Ishikawa (cell line): ENCODE measurements at regions not wholly inside any gene's neighbourhood (a gene's known extent, or its start where the extent isn't known, plus 50 kb on each side); places are given as distances from the start of the nearest gene placed in this dataset.

Experiments
- CEBPB ChIP-seq: IDR thresholded peaks from 2 replicates; pipeline ENCODE4 v1.6.1; 2012
- CREB1 ChIP-seq: IDR thresholded peaks from 2 replicates; pipeline ENCODE4 v1.6.1; 2012; ENCODE audit warnings: low read depth
- EGR1 ChIP-seq: IDR thresholded peaks from 2 replicates; pipeline ENCODE4 v1.6.1; 2012
- EP300 ChIP-seq: IDR thresholded peaks from 2 replicates; pipeline ENCODE4 v1.6.1; 2012; ENCODE audit warnings: borderline replicate concordance
- FOXM1 ChIP-seq: IDR thresholded peaks from 2 replicates; pipeline ENCODE4 v1.6.1; 2012; ENCODE audit warnings: low read depth, borderline replicate concordance
- NFIC ChIP-seq: IDR thresholded peaks from 2 replicates; pipeline ENCODE4 v1.6.1; 2012
- RAD21 ChIP-seq: IDR thresholded peaks from 2 replicates; pipeline ENCODE4 v1.6.1; 2012; ENCODE audit warnings: low read depth
- REST ChIP-seq: IDR thresholded peaks from 2 replicates; pipeline ENCODE4 v1.6.1; 2012; ENCODE audit warnings: low read depth, mild to moderate bottlenecking
- TAF1 ChIP-seq: IDR thresholded peaks from 2 replicates; pipeline ENCODE4 v1.6.1; 2012; ENCODE audit warnings: low read depth, mild to moderate bottlenecking
- TCF12 ChIP-seq: IDR thresholded peaks from 2 replicates; pipeline ENCODE4 v1.6.1; 2012; ENCODE audit warnings: low read depth
- TEAD4 ChIP-seq: IDR thresholded peaks from 2 replicates; pipeline ENCODE4 v1.6.1; 2012
- YY1 ChIP-seq: IDR thresholded peaks from 2 replicates; pipeline ENCODE4 v1.6.1; 2012; ENCODE audit warnings: low read depth
- ZBTB7A ChIP-seq: IDR thresholded peaks from 2 replicates; pipeline ENCODE4 v1.6.1; 2012; ENCODE audit warnings: low read depth
- TF ChIP-seq, protein P1 (sequence below): IDR thresholded peaks from 2 replicates; pipeline ENCODE4 v1.6.1; 2012
- TF ChIP-seq, protein P2 (sequence below): IDR thresholded peaks from 2 replicates; pipeline ENCODE4 v1.6.1; 2012

DNA sequence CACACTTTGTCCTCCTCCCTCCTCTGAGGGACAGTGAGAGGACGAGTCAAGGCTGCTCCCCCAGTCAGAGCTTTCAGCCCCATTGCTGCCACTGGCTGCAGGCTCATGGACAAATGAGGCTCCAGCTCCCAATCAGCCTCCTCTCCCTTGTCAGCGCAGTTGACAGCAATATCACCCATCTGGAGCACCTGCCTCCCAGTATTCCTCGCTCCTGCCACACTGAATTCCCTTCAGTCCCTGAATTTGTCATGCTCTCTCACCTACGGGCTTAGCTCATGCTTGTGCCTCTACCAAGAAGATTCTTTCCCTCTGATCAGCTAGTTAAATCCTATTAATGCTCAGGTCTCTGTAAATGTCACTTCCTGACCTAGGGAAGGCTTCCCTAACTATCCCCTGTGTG lies 54.4 kb upstream of the SYT6 start:
- TF ChIP-seq EP300 (no peak), ZBTB7A (no peak), NFIC (no peak), TEAD4 (no peak), CREB1 (no peak), EGR1 (no peak), REST (no peak), YY1 (no peak), RAD21 (no peak)
- TF ChIP-seq, protein P1, sequence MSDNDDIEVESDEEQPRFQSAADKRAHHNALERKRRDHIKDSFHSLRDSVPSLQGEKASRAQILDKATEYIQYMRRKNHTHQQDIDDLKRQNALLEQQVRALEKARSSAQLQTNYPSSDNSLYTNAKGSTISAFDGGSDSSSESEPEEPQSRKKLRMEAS, result no peak
- TF ChIP-seq, protein P2, sequence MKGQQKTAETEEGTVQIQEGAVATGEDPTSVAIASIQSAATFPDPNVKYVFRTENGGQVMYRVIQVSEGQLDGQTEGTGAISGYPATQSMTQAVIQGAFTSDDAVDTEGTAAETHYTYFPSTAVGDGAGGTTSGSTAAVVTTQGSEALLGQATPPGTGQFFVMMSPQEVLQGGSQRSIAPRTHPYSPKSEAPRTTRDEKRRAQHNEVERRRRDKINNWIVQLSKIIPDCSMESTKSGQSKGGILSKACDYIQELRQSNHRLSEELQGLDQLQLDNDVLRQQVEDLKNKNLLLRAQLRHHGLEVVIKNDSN, result no peak

- TF ChIP-seq, protein P1, result no peak
These were observed 54.0 kb upstream of the SYT6 start for GRCh38 chr1:114207635-114208034.

DNA sequence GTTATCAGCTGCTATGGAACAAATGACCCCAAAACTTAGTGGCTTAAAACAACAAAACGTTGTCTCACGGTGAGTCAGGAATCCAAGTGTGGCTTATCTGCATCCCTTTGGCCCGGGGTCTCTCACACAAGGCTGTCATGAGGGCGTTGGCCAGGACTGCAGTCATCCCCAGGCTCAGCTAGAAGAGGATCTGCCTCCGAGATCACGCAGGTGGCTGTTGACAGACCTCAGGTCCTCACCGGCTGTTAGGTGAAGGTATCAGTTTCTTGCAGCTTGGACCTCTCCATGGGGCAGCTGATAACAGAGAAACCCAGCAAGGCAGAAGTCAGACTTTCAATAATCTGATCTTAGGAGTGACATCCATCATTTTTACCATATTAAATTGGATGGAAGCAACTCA lies 52.7 kb upstream of the SYT6 start:
- TF ChIP-seq YY1 (no peak), TAF1 (no peak), RAD21 (no peak), EGR1 (no peak), TCF12 (no peak), CEBPB (no peak), ZBTB7A (no peak), TEAD4 (no peak), CREB1 (no peak), FOXM1 (no peak), EP300 (no peak), NFIC (no peak), REST (no peak)
- TF ChIP-seq, protein P1, result no peak
- TF ChIP-seq, protein P2, result no peak

GRCh38 chr1:114203595-114204128 lies 50.0 kb upstream of the SYT6 start:
- TF ChIP-seq TAF1 (no peak), CREB1 (no peak), EGR1 (no peak), NFIC (no peak), REST (no peak), TCF12 (no peak), YY1 (no peak), RAD21 (no peak), FOXM1 (no peak), ZBTB7A (no peak), CEBPB (no peak)
- TF ChIP-seq, protein P1, result no peak
